ENCODE measurements at regions not wholly inside any gene's neighbourhood (a gene's known extent, or its start where the extent isn't known, plus 50 kb on each side); places are given as distances from the start of the nearest gene placed in this dataset.
"Not testable (repeated sequence)": the region's sequence is repeated elsewhere in the genome, so short reads cannot be mapped to it uniquely, and the experiment has no call there.

- Mint-ChIP-seq H3K4me1 (ENCODE audit: low read depth) (no peaks in the 10 kb centered on the region), H3K27me3 (ENCODE audit: low read depth) (no peaks in the 10 kb centered on the region), H3K36me3 (ENCODE audit: insufficient read depth) (no peaks in the 10 kb centered on the region), H3K9me3 (peaks cover 8% of the 10 kb centered on the region), H3K4me3 (no peak overlapping the region)
- ATAC-seq: no peak
- no peak for DNase-seq
Measured at GRCh38 chr16:76875898-76876297, 315.1 kb upstream of the MON1B start.

GRCh38 chr16:76879420-76879819 lies 311.6 kb upstream of the MON1B start:
- no peak for ATAC-seq
- Mint-ChIP-seq H3K9me3 (peaks cover 7% of the 10 kb centered on the region), H3K27me3 (ENCODE audit: low read depth) (no peaks in the 10 kb centered on the region), H3K4me1 (ENCODE audit: low read depth) (no peaks in the 10 kb centered on the region), H3K36me3 (ENCODE audit: insufficient read depth) (no peaks in the 10 kb centered on the region), H3K4me3 (no peak overlapping the region)
- DNase-seq: no peak

GRCh38 chr16:76880523-76880922 lies 310.5 kb upstream of the MON1B start:
- H3K36me3 Mint-ChIP-seq (ENCODE audit: insufficient read depth); H3K27me3 Mint-ChIP-seq (ENCODE audit: low read depth); H3K4me3 Mint-ChIP-seq; ATAC-seq; H3K9me3 Mint-ChIP-seq; H3K4me1 Mint-ChIP-seq (ENCODE audit: low read depth); DNase-seq: not testable (repeated sequence)

- H3K9me3 Mint-ChIP-seq: peaks cover 4% of the 10 kb centered on the region
- DNase-seq (no peak), ATAC-seq (no peak)
- no peaks in the 10 kb centered on the region for H3K27me3 Mint-ChIP-seq (ENCODE audit: low read depth)
- H3K4me1 Mint-ChIP-seq (ENCODE audit: low read depth): no peaks in the 10 kb centered on the region
- H3K36me3 Mint-ChIP-seq (ENCODE audit: insufficient read depth): no peaks in the 10 kb centered on the region
- H3K4me3 Mint-ChIP-seq: no peak overlapping the region
Measured at GRCh38 chr16:76882105-76882504, 308.9 kb upstream of the MON1B start.

- Mint-ChIP-seq H3K4me3 (no peak overlapping the region), H3K27me3 (ENCODE audit: low read depth) (no peaks in the 10 kb centered on the region), H3K4me1 (ENCODE audit: low read depth) (no peaks in the 10 kb centered on the region), H3K9me3 (peaks cover 3% of the 10 kb centered on the region), H3K36me3 (ENCODE audit: insufficient read depth) (no peaks in the 10 kb centered on the region)
- ATAC-seq (no peak), DNase-seq (no peak)
Measured at GRCh38 chr16:76883076-76883475, 307.9 kb upstream of the MON1B start.

GRCh38 chr16:76885776-76886537 lies 305.0 kb upstream of the MON1B start:
- Mint-ChIP-seq H3K4me3 (no peak overlapping the region), H3K9me3 (no peaks in the 10 kb centered on the region), H3K27me3 (ENCODE audit: low read depth) (no peaks in the 10 kb centered on the region), H3K36me3 (ENCODE audit: insufficient read depth) (no peaks in the 10 kb centered on the region), H3K4me1 (ENCODE audit: low read depth) (no peaks in the 10 kb centered on the region)
- ATAC-seq (no peak), DNase-seq (no peak)

GRCh38 chr16:76897816-76898215 lies 293.2 kb upstream of the MON1B start:
- no peaks in the 10 kb centered on the region for H3K27me3 Mint-ChIP-seq (ENCODE audit: low read depth)
- ATAC-seq (no peak), DNase-seq (no peak)
- no peaks in the 10 kb centered on the region for H3K9me3 Mint-ChIP-seq
- H3K4me3 Mint-ChIP-seq: no peak overlapping the region
- H3K36me3 Mint-ChIP-seq (ENCODE audit: insufficient read depth): no peaks in the 10 kb centered on the region
- H3K4me1 Mint-ChIP-seq (ENCODE audit: low read depth): no peaks in the 10 kb centered on the region

- DNase-seq (no peak), ATAC-seq (no peak)
- H3K4me1 Mint-ChIP-seq (ENCODE audit: low read depth): no peaks in the 10 kb centered on the region
- H3K9me3 Mint-ChIP-seq: no peaks in the 10 kb centered on the region
- no peaks in the 10 kb centered on the region for H3K36me3 Mint-ChIP-seq (ENCODE audit: insufficient read depth)
- no peak overlapping the region for H3K4me3 Mint-ChIP-seq
- H3K27me3 Mint-ChIP-seq (ENCODE audit: low read depth): no peaks in the 10 kb centered on the region
Measured at GRCh38 chr16:76899767-76900166, 291.2 kb upstream of the MON1B start.

GRCh38 chr16:76900285-76901263 lies 290.4 kb upstream of the MON1B start:
- H3K4me1 Mint-ChIP-seq (ENCODE audit: low read depth): no peaks in the 10 kb centered on the region
- ATAC-seq (no peak), DNase-seq (no peak)
- H3K36me3 Mint-ChIP-seq (ENCODE audit: insufficient read depth): no peaks in the 10 kb centered on the region
- H3K4me3 Mint-ChIP-seq: no peak overlapping the region
- no peaks in the 10 kb centered on the region for H3K27me3 Mint-ChIP-seq (ENCODE audit: low read depth)
- H3K9me3 Mint-ChIP-seq: no peaks in the 10 kb centered on the region

GRCh38 chr16:76906552-76906951 lies 284.4 kb upstream of the MON1B start:
- Mint-ChIP-seq H3K27me3 (ENCODE audit: low read depth) (no peaks in the 10 kb centered on the region), H3K36me3 (ENCODE audit: insufficient read depth) (no peaks in the 10 kb centered on the region), H3K9me3 (no peaks in the 10 kb centered on the region), H3K4me3 (no peak overlapping the region), H3K4me1 (ENCODE audit: low read depth) (no peaks in the 10 kb centered on the region)
- DNase-seq (no peak), ATAC-seq (no peak)

- Mint-ChIP-seq H3K9me3 (no peaks in the 10 kb centered on the region), H3K27me3 (ENCODE audit: low read depth) (no peaks in the 10 kb centered on the region), H3K4me3 (no peak overlapping the region), H3K36me3 (ENCODE audit: insufficient read depth) (no peaks in the 10 kb centered on the region), H3K4me1 (ENCODE audit: low read depth) (no peaks in the 10 kb centered on the region)
- ATAC-seq: no peak
- DNase-seq: no peak
Measured at GRCh38 chr16:76910931-76911330, 280.1 kb upstream of the MON1B start.

GRCh38 chr16:76913046-76913445 lies 277.9 kb upstream of the MON1B start:
- H3K9me3 Mint-ChIP-seq: no peaks in the 10 kb centered on the region
- H3K27me3 Mint-ChIP-seq (ENCODE audit: low read depth): no peaks in the 10 kb centered on the region
- DNase-seq (no peak), ATAC-seq (no peak)
- no peak overlapping the region for H3K4me3 Mint-ChIP-seq
- H3K36me3 Mint-ChIP-seq (ENCODE audit: insufficient read depth): no peaks in the 10 kb centered on the region
- no peaks in the 10 kb centered on the region for H3K4me1 Mint-ChIP-seq (ENCODE audit: low read depth)

- Mint-ChIP-seq H3K36me3 (ENCODE audit: insufficient read depth) (no peaks in the 10 kb centered on the region), H3K9me3 (no peaks in the 10 kb centered on the region), H3K4me3 (no peak overlapping the region), H3K4me1 (ENCODE audit: low read depth) (no peaks in the 10 kb centered on the region), H3K27me3 (ENCODE audit: low read depth) (no peaks in the 10 kb centered on the region)
- ATAC-seq: no peak
- no peak for DNase-seq
Measured at GRCh38 chr16:76926042-76926441, 264.9 kb upstream of the MON1B start.

- Mint-ChIP-seq H3K36me3 (ENCODE audit: insufficient read depth) (no peaks in the 10 kb centered on the region), H3K4me1 (ENCODE audit: low read depth) (no peaks in the 10 kb centered on the region), H3K9me3 (no peaks in the 10 kb centered on the region), H3K27me3 (ENCODE audit: low read depth) (no peaks in the 10 kb centered on the region), H3K4me3 (no peak overlapping the region)
- ATAC-seq (no peak), DNase-seq (no peak)
Measured at GRCh38 chr16:76926595-76926994, 264.4 kb upstream of the MON1B start.

- H3K27me3 Mint-ChIP-seq (ENCODE audit: low read depth): no peaks in the 10 kb centered on the region
- DNase-seq: no peak
- H3K9me3 Mint-ChIP-seq: no peaks in the 10 kb centered on the region
- H3K36me3 Mint-ChIP-seq (ENCODE audit: insufficient read depth): no peaks in the 10 kb centered on the region
- peak in 1 of 2 donors; percentile 32 for ATAC-seq
- no peaks in the 10 kb centered on the region for H3K4me1 Mint-ChIP-seq (ENCODE audit: low read depth)
- H3K4me3 Mint-ChIP-seq: no peak overlapping the region
Measured at GRCh38 chr16:76931186-76931585, 259.8 kb upstream of the MON1B start.

Measured in activated T-cell treated with anti-CD3 and anti-CD28 coated beads, Interleukin-2, amount 50 U/mL, for 4 hours (primary cell).